Endothelial cell (in vitro differentiated cells): ENCODE measurements at regions not wholly inside any gene's neighbourhood (a gene's known extent, or its start where the extent isn't known, plus 50 kb on each side); places are given as distances from the start of the nearest gene placed in this dataset.
"Not testable (repeated sequence)": the region's sequence is repeated elsewhere in the genome, so short reads cannot be mapped to it uniquely, and the experiment has no call there.

Source experiments
- DNase-seq: peaks from one replicate; pipeline ENCODE4 v3.0.0; 2021; ENCODE audit warnings: low spot score
- H3K27ac Mint-ChIP-seq: one replicate; pipeline ENCODE4 v1.8.0; 2021; ENCODE audit warnings: mixed read lengths, inconsistent platforms; ENCODE audit not compliant: unreplicated experiment
- H3K27me3 Mint-ChIP-seq: one replicate; pipeline ENCODE4 v1.8.0; 2021; ENCODE audit warnings: mild to moderate bottlenecking, moderate library complexity, mixed read lengths, inconsistent platforms; ENCODE audit not compliant: unreplicated experiment
- H3K36me3 Mint-ChIP-seq: one replicate; pipeline ENCODE4 v1.8.0; 2021; ENCODE audit warnings: mild to moderate bottlenecking, low read depth, mixed read lengths, inconsistent platforms; ENCODE audit not compliant: unreplicated experiment
- H3K4me1 Mint-ChIP-seq: one replicate; pipeline ENCODE4 v1.8.0; 2021; ENCODE audit warnings: mild to moderate bottlenecking, mixed read lengths, inconsistent platforms; ENCODE audit not compliant: unreplicated experiment
- H3K4me3 Mint-ChIP-seq: one replicate; pipeline ENCODE4 v1.8.0; 2021; ENCODE audit warnings: mild to moderate bottlenecking, mixed read lengths, inconsistent platforms; ENCODE audit not compliant: unreplicated experiment
- H3K9me3 Mint-ChIP-seq: one replicate; pipeline ENCODE4 v1.8.0; 2021; ENCODE audit warnings: mixed read lengths, inconsistent platforms; ENCODE audit not compliant: unreplicated experiment
- TF ChIP-seq, protein P1 (sequence below): fragments of 200-600 bp; sonication (generic); IDR thresholded peaks from one replicate; pipeline ENCODE4 v1.5.0; 2021; ENCODE audit warnings: antibody characterized with exemption; ENCODE audit not compliant: unreplicated experiment

- Mint-ChIP-seq H3K36me3 (no peaks in the 10 kb centered on the region), H3K27ac (no peak overlapping the region), H3K9me3 (no peaks in the 10 kb centered on the region), H3K27me3 (no peaks in the 10 kb centered on the region), H3K4me1 (no peaks in the 10 kb centered on the region), H3K4me3 (no peak overlapping the region)
- TF ChIP-seq, protein P1, sequence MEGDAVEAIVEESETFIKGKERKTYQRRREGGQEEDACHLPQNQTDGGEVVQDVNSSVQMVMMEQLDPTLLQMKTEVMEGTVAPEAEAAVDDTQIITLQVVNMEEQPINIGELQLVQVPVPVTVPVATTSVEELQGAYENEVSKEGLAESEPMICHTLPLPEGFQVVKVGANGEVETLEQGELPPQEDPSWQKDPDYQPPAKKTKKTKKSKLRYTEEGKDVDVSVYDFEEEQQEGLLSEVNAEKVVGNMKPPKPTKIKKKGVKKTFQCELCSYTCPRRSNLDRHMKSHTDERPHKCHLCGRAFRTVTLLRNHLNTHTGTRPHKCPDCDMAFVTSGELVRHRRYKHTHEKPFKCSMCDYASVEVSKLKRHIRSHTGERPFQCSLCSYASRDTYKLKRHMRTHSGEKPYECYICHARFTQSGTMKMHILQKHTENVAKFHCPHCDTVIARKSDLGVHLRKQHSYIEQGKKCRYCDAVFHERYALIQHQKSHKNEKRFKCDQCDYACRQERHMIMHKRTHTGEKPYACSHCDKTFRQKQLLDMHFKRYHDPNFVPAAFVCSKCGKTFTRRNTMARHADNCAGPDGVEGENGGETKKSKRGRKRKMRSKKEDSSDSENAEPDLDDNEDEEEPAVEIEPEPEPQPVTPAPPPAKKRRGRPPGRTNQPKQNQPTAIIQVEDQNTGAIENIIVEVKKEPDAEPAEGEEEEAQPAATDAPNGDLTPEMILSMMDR, result no peak
- no peak for DNase-seq
Observed at GRCh38 chr20:39713076-39713840, 751.1 kb downstream of the DHX35 start.

GRCh38 chr20:39706184-39706663 is 744.1 kb downstream of the DHX35 start:
- Mint-ChIP-seq H3K4me1 (peaks cover 6% of the 10 kb centered on the region), H3K4me3 (no peak overlapping the region), H3K27me3 (no peaks in the 10 kb centered on the region), H3K36me3 (no peaks in the 10 kb centered on the region), H3K27ac (no peak overlapping the region), H3K9me3 (no peaks in the 10 kb centered on the region)
- TF ChIP-seq, protein P1, result no peak
- DNase-seq, result no peak

GRCh38 chr20:39705032-39705431 is 742.9 kb downstream of the DHX35 start:
- no peaks in the 10 kb centered on the region for H3K9me3 Mint-ChIP-seq
- no peak for DNase-seq
- no peak overlapping the region for H3K4me3 Mint-ChIP-seq
- H3K27me3 Mint-ChIP-seq, result no peaks in the 10 kb centered on the region
- TF ChIP-seq, protein P1, result no peak
- H3K4me1 Mint-ChIP-seq, result peaks cover 11% of the 10 kb centered on the region
- H3K27ac Mint-ChIP-seq, result no peak overlapping the region
- H3K36me3 Mint-ChIP-seq, result no peaks in the 10 kb centered on the region

GRCh38 chr20:39703357-39703756 is 741.2 kb downstream of the DHX35 start:
- not testable (repeated sequence) for H3K27me3 Mint-ChIP-seq, DNase-seq, H3K27ac Mint-ChIP-seq, H3K9me3 Mint-ChIP-seq, H3K36me3 Mint-ChIP-seq, H3K4me3 Mint-ChIP-seq
- H3K4me1 Mint-ChIP-seq, result peaks cover 26% of the 10 kb centered on the region

DNA sequence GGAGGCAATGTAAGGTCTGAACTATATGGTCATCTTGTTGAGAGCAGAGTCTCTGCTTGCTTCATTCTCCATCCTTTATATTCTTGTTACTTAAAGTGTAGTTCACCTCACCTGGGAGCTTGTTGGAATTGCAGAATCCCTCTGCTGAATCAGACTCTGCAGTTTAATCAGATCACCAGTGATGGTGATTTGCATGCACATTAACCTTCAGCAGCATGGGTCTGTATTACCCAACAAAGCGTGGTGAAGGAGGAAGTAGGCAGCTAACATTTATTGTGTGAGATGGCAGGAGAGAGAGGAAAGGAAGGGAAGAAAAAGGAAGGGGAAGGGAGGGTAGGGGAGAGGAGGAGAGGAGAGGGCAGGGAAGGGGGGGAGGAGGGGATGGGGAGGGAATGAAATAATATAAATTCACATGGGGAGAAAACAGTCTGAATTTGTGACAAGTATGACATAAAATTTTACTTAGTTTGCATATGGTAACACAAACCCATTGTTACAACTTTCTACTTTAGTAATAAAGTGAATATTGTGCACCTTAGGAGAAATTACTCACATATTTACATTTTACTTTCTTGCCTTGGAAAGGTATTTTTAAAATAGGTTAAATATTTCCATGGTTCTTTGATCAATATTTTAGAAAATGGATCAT is 740.7 kb downstream of the DHX35 start:
- no peak overlapping the region for H3K4me3 Mint-ChIP-seq
- peaks cover 26% of the 10 kb centered on the region for H3K4me1 Mint-ChIP-seq
- TF ChIP-seq, protein P1, result no peak
- no peaks in the 10 kb centered on the region for H3K36me3 Mint-ChIP-seq
- no peak overlapping the region for H3K27ac Mint-ChIP-seq
- no peak for DNase-seq
- no peaks in the 10 kb centered on the region for H3K9me3 Mint-ChIP-seq
- H3K27me3 Mint-ChIP-seq, result no peaks in the 10 kb centered on the region
